Astrocyte (in vitro differentiated cells and primary cell): ENCODE measurements at regions not wholly inside any gene's neighbourhood (a gene's known extent, or its start where the extent isn't known, plus 50 kb on each side); places are given as distances from the start of the nearest gene placed in this dataset.
A peak's percentile ranks its signal among the peaks of the same experiment; 100 is the strongest.
"Not testable (repeated sequence)": the region's sequence is repeated elsewhere in the genome, so short reads cannot be mapped to it uniquely, and the experiment has no call there.

Experiments
- DNase-seq: peaks from one replicate; pipeline ENCODE4 v3.0.0-alpha.2; 2010; ENCODE audit warnings: low read depth
- FAIRE-seq: peaks from 2 replicates; lab custom pipeline; 2011; peaks lifted over from hg19 to GRCh38; lab: Jason Lieb, UNC
- H2AFZ ChIP-seq: 2 replicates; pipeline ENCODE4 v1.6.0; 2012; ENCODE audit warnings: low read depth, low read length, inconsistent platforms
- H3K27ac ChIP-seq: 2 replicates; pipeline ENCODE4 v1.5.1; 2011; ENCODE audit warnings: low read depth, low read length, inconsistent platforms
- H3K27me3 ChIP-seq: 2 replicates; pipeline ENCODE4 v1.6.0; 2011; ENCODE audit warnings: low read length, inconsistent platforms; ENCODE audit not compliant: insufficient read depth
- H3K36me3 ChIP-seq: 2 replicates; pipeline ENCODE4 v1.5.1; 2011; ENCODE audit warnings: low read length, inconsistent platforms; ENCODE audit not compliant: insufficient read depth
- H3K4me1 ChIP-seq: 2 replicates; pipeline ENCODE4 v1.5.1; 2011; ENCODE audit warnings: low read length, inconsistent platforms; ENCODE audit not compliant: insufficient read depth
- H3K4me2 ChIP-seq: 2 replicates; pipeline ENCODE4 v1.6.0; 2012; ENCODE audit warnings: low read length, inconsistent platforms
- H3K4me3 ChIP-seq: 2 replicates; pipeline ENCODE4 v1.5.1; 2011; ENCODE audit warnings: low read depth, mild to moderate bottlenecking, low read length, inconsistent platforms; ENCODE audit not compliant: insufficient read depth
- H3K79me2 ChIP-seq: 2 replicates; pipeline ENCODE4 v1.6.0; 2012; ENCODE audit warnings: mild to moderate bottlenecking, low read length, inconsistent platforms; ENCODE audit not compliant: insufficient read depth
- H3K9ac ChIP-seq: 2 replicates; pipeline ENCODE4 v1.6.0; 2012; ENCODE audit warnings: mild to moderate bottlenecking, low read length, inconsistent platforms
- H3K9me3 ChIP-seq: 2 replicates; pipeline ENCODE4 v1.5.1; 2012; ENCODE audit warnings: low read depth, mild to moderate bottlenecking, low read length, inconsistent platforms; ENCODE audit not compliant: insufficient read depth
- H4K20me1 ChIP-seq: 2 replicates; pipeline ENCODE4 v1.6.0; 2012; ENCODE audit warnings: low read length, inconsistent platforms; ENCODE audit not compliant: insufficient read depth
- H3K27ac Mint-ChIP-seq: one replicate; pipeline ENCODE4 v1.8.0; 2021; ENCODE audit warnings: mild to moderate bottlenecking, mixed read lengths; ENCODE audit not compliant: unreplicated experiment
- H3K27me3 Mint-ChIP-seq: one replicate; pipeline ENCODE4 v1.8.0; 2021; ENCODE audit warnings: low read depth, mixed read lengths; ENCODE audit not compliant: unreplicated experiment
- H3K36me3 Mint-ChIP-seq: one replicate; pipeline ENCODE4 v1.8.0; 2021; ENCODE audit warnings: low read depth, mixed read lengths; ENCODE audit not compliant: unreplicated experiment
- H3K4me1 Mint-ChIP-seq: one replicate; pipeline ENCODE4 v1.8.0; 2021; ENCODE audit warnings: low read depth, mixed read lengths; ENCODE audit not compliant: unreplicated experiment
- H3K4me3 Mint-ChIP-seq: one replicate; pipeline ENCODE4 v1.8.0; 2021; ENCODE audit warnings: mild to moderate bottlenecking, moderate library complexity, mixed read lengths; ENCODE audit not compliant: unreplicated experiment
- H3K9me3 Mint-ChIP-seq: one replicate; pipeline ENCODE4 v1.8.0; 2021; ENCODE audit warnings: mild to moderate bottlenecking, mixed read lengths; ENCODE audit not compliant: unreplicated experiment
- EZH2 ChIP-seq: IDR thresholded peaks from 2 replicates; pipeline ENCODE4 v1.6.1; 2012; ENCODE audit warnings: mild to moderate bottlenecking, low read length, inconsistent platforms; ENCODE audit not compliant: insufficient read depth
- TF ChIP-seq, protein P1 (sequence below): IDR thresholded peaks from 2 replicates; pipeline ENCODE4 v1.5.1; 2011; ENCODE audit warnings: low read depth, mild to moderate bottlenecking, inconsistent platforms, low read length, moderate library complexity; ENCODE audit not compliant: insufficient read depth

DNA sequence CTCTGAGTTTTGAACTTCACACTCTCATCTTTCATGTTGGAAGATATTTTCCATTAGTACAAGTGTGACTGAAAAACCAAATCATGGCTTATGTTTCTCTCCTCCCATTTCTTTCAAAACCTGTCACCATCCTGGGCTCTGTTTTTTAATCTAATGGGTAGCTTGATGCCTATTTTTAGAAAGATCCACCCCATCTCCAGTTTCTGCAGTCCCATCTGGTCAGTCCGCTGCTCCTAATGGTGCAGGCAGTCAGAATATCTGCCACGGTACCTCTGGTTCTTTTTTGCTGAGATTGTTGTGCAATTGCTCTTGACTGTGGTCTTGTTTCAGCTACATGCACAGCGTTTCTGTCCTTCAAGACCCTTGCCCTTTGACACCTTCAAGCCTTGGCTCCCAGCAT lies 240.9 kb upstream of the CADM2 start:
- H3K4me3 Mint-ChIP-seq: no peak overlapping the region
- no peak for TF ChIP-seq EZH2
- TF ChIP-seq, protein P1, sequence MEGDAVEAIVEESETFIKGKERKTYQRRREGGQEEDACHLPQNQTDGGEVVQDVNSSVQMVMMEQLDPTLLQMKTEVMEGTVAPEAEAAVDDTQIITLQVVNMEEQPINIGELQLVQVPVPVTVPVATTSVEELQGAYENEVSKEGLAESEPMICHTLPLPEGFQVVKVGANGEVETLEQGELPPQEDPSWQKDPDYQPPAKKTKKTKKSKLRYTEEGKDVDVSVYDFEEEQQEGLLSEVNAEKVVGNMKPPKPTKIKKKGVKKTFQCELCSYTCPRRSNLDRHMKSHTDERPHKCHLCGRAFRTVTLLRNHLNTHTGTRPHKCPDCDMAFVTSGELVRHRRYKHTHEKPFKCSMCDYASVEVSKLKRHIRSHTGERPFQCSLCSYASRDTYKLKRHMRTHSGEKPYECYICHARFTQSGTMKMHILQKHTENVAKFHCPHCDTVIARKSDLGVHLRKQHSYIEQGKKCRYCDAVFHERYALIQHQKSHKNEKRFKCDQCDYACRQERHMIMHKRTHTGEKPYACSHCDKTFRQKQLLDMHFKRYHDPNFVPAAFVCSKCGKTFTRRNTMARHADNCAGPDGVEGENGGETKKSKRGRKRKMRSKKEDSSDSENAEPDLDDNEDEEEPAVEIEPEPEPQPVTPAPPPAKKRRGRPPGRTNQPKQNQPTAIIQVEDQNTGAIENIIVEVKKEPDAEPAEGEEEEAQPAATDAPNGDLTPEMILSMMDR: no peak
- no peak for FAIRE-seq

DNA sequence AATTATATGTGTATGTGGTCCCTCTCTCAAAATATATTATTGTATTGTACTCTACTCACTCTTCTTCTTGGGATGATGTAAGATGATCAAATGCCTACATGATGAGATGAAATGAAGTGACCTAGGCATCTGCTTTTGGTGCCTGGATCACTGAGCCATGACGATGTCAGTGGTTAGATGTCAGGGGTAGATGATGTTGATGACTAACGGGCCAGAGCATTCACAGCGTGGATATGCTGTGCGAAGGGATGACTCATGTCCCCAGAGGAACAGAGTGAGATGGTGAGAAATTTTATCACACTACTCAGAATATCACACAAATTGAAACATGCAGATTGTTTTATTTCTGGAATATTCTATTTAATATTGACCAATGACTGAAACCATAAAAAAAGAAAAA lies 233.9 kb upstream of the CADM2 start:
- no peaks in the 10 kb centered on the region for H3K4me1 ChIP-seq
- no peak overlapping the region for H3K4me3 ChIP-seq
- FAIRE-seq: peak; percentile 23
- TF ChIP-seq, protein P1: no peak
- Mint-ChIP-seq H3K4me1 (peaks cover 2% of the 10 kb centered on the region), H3K36me3 (no peaks in the 10 kb centered on the region), H3K9me3 (no peaks in the 10 kb centered on the region), H3K27ac (peak overlapping the region; percentile 94), H3K27me3 (no peaks in the 10 kb centered on the region), H3K4me3 (no peak overlapping the region)
- no peak overlapping the region for H2AFZ ChIP-seq
- DNase-seq: peak; percentile 86
- no peaks in the 10 kb centered on the region for H3K79me2 ChIP-seq
- peak overlapping the region; percentile 31 for H3K27ac ChIP-seq
- no peaks in the 10 kb centered on the region for H4K20me1 ChIP-seq
- no peaks in the 10 kb centered on the region for H3K27me3 ChIP-seq
- no peaks in the 10 kb centered on the region for H3K36me3 ChIP-seq
- no peak overlapping the region for H3K4me2 ChIP-seq
- H3K9me3 ChIP-seq: no peaks in the 10 kb centered on the region
- H3K9ac ChIP-seq: no peak overlapping the region

More for the DNA sequence above, 240.9 kb upstream of the CADM2 start:
- peaks cover 3% of the 10 kb centered on the region for H3K9me3 Mint-ChIP-seq
- Histone ChIP-seq H2AFZ (no peak overlapping the region), H3K4me1 (no peaks in the 10 kb centered on the region), H3K9ac (no peak overlapping the region), H3K36me3 (no peaks in the 10 kb centered on the region), H3K9me3 (no peaks in the 10 kb centered on the region), H3K27ac (no peak overlapping the region), H3K79me2 (no peaks in the 10 kb centered on the region), H3K4me2 (no peak overlapping the region), H4K20me1 (no peaks in the 10 kb centered on the region), H3K4me3 (no peak overlapping the region), H3K27me3 (no peaks in the 10 kb centered on the region)
- DNase-seq: no peak
- H3K4me1 Mint-ChIP-seq: peaks cover 4% of the 10 kb centered on the region
- H3K36me3 Mint-ChIP-seq: no peaks in the 10 kb centered on the region
- no peak overlapping the region for H3K27ac Mint-ChIP-seq
- H3K27me3 Mint-ChIP-seq: no peaks in the 10 kb centered on the region

DNA sequence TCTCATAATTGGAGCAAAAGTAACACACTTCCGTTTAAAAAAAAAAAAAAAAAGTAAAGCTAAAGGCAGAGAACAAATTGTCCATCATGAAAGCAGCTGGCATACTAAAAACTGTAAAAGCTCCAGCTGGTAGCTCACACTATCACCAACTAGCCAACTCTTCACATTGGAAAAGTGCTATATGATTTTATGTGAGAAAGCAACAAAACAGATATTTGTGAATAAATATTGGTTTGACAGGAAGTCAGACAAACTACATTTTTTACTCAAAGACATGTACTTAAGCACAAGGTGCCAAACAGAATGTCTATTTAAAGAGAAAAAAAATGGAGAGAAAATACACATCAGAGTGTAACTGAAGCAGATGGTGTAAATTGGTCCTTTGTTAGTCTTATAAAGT lies 231.2 kb upstream of the CADM2 start:
- no peaks in the 10 kb centered on the region for H3K36me3 Mint-ChIP-seq
- H3K9me3 Mint-ChIP-seq: no peaks in the 10 kb centered on the region
- H3K4me1 Mint-ChIP-seq: peaks cover 2% of the 10 kb centered on the region
- no peaks in the 10 kb centered on the region for H3K36me3 ChIP-seq
- H3K27ac Mint-ChIP-seq: no peak overlapping the region
- no peaks in the 10 kb centered on the region for H3K27me3 Mint-ChIP-seq
- no peaks in the 10 kb centered on the region for H4K20me1 ChIP-seq
- H2AFZ ChIP-seq: no peak overlapping the region
- H3K4me1 ChIP-seq: no peaks in the 10 kb centered on the region
- no peak overlapping the region for H3K27ac ChIP-seq
- no peak overlapping the region for H3K9ac ChIP-seq
- H3K79me2 ChIP-seq: no peaks in the 10 kb centered on the region
- no peaks in the 10 kb centered on the region for H3K27me3 ChIP-seq
- DNase-seq (no peak), FAIRE-seq (no peak)
- TF ChIP-seq, protein P1: no peak
- no peak for TF ChIP-seq EZH2
- no peak overlapping the region for H3K4me3 ChIP-seq
- no peak overlapping the region for H3K4me3 Mint-ChIP-seq
- no peak overlapping the region for H3K4me2 ChIP-seq
- no peaks in the 10 kb centered on the region for H3K9me3 ChIP-seq

DNA sequence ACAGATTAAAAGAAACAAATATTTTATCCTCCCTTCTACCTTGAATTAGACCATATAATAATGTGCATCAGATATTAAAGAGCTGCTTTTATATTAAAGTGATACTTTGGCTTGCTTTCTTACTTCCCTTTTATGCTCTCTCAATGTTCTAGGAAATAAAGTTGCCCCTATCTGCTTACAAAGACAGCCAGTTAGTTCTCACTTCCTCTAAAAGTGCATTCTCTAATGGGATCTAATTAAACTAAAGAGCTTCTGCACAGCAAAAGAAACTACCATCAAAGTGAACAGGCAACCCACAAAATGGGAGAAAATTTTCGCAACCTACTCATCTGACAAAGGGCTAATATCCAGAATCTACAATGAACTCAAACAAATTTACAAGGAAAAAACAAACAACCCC lies 224.1 kb upstream of the CADM2 start:
- H3K4me3 Mint-ChIP-seq, H3K27me3 Mint-ChIP-seq, H3K4me2 ChIP-seq, DNase-seq, FAIRE-seq, H3K9me3 Mint-ChIP-seq, H3K36me3 Mint-ChIP-seq, H3K79me2 ChIP-seq, H3K36me3 ChIP-seq, H3K4me3 ChIP-seq, H3K27ac ChIP-seq, H2AFZ ChIP-seq, H3K27ac Mint-ChIP-seq, H3K4me1 ChIP-seq, H4K20me1 ChIP-seq, H3K9me3 ChIP-seq, H3K27me3 ChIP-seq, H3K4me1 Mint-ChIP-seq, H3K9ac ChIP-seq: not testable (repeated sequence)
